ENCODE measurements at regions not wholly inside any gene's neighbourhood (a gene's known extent, or its start where the extent isn't known, plus 50 kb on each side); places are given as distances from the start of the nearest gene placed in this dataset.

DNA sequence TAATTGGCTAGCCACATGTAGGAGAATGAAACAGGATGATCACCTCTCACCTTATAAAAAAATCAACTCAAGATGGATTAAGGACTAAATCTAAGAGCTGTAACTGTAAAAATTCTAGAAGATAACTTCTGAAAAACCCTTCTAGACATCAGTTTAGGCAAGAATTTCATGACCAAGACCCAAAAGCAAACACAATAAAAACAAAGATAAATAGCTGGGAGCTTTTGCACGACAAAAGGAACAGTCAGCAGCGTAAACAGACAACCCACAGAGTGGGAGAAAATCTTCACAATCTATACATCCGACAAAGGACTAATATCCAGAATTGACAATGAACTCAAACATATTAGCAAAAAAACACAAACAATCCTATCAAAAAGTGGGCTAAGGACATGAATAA is 316.3 kb downstream of the METTL4 start:
- H4K8ac ChIP-seq (ENCODE audit: low read depth, low read length) = no peak overlapping the region
- H3K79me1 ChIP-seq (ENCODE audit: low read depth, low read length) = no peaks in the 10 kb centered on the region
- DNase-seq (ENCODE audit: low spot score) = no peak
- H2BK120ac ChIP-seq (ENCODE audit: low read depth, low read length) = no peak overlapping the region
- no peaks in the 10 kb centered on the region for H3K27me3 ChIP-seq (ENCODE audit: control insufficient read depth in 3 of 3, insufficient read depth in 3 of 3, low read depth in 1 of 3, low read length in 3 of 3)
- no peak overlapping the region for H2BK5ac ChIP-seq (ENCODE audit: low read length)
- H3K36me3 ChIP-seq (replicated peaks in 1 of 2; ENCODE audit: control insufficient read depth in 2 of 2, insufficient read depth in 2 of 2, low read length in 2 of 2) = no peaks in the 10 kb centered on the region
- H2BK12ac ChIP-seq (ENCODE audit: low read length) = no peak overlapping the region
- no peak overlapping the region for H2BK15ac ChIP-seq (ENCODE audit: low read length)
- no peak overlapping the region for H4K91ac ChIP-seq (ENCODE audit: low read depth, low read length, poor library complexity)
- H3K9me3 ChIP-seq (replicated peaks in 1 of 2; ENCODE audit: control insufficient read depth in 2 of 2, insufficient read depth in 1 of 2, low read depth in 1 of 2, low read length in 2 of 2) = no peaks in the 10 kb centered on the region
- H3K9ac ChIP-seq (ENCODE audit: low read depth, low read length, poor library complexity) = no peak overlapping the region
- H3K4me2 ChIP-seq (ENCODE audit: insufficient read depth, low read length, poor library complexity, severe bottlenecking) = no peak overlapping the region
- H3K23ac ChIP-seq (ENCODE audit: low read depth, low read length, poor library complexity) = no peak overlapping the region
- H2AFZ ChIP-seq (ENCODE audit: low read length) = no peak overlapping the region
- no peak overlapping the region for H3K18ac ChIP-seq (ENCODE audit: low read length)
- H3K27ac ChIP-seq (replicated peaks; ENCODE audit: low read length) = no peak overlapping the region
- H2AK5ac ChIP-seq (ENCODE audit: low read depth, low read length) = no peak overlapping the region
- H3K4me3 ChIP-seq (ENCODE audit: low read length in 2 of 2) = no peak overlapping the region
- no peak overlapping the region for H3K4ac ChIP-seq (ENCODE audit: low read length)
- no peaks in the 10 kb centered on the region for H3K4me1 ChIP-seq (ENCODE audit: control insufficient read depth in 2 of 2, insufficient read depth in 1 of 2, low read depth in 1 of 2, low read length in 2 of 2)
- WGBS, 2 donors (ENCODE audit: extremely low coverage in 2 of 2, insufficient read length in 2 of 2, insufficient replicate concordance in 1 of 2) = no CpG with 5 or more reads among the region's 3 CpGs
- no peak overlapping the region for H3K14ac ChIP-seq (ENCODE audit: low read length)

DNA sequence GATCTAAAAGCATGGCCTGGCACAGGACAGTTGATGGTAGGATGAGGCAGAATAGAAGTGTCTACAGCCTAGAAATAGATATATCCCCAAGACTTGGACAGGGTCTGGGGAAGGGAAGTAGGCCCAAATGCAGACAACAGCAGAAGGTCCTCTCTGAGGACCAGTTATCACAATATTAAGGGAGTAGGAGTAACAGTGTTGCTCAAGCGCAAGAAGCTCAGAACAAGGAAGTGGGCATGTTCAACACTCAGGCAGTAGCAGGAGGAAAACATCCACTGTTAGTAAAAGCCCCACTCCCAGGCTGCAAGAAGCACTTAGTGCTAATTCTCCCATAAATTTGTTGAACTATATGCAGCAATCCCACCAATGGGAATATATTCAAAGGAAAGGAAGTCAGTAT is 314.7 kb downstream of the METTL4 start:
- no peak overlapping the region for H2AFZ ChIP-seq (ENCODE audit: low read length)
- H3K4me2 ChIP-seq (ENCODE audit: insufficient read depth, low read length, poor library complexity, severe bottlenecking) = no peak overlapping the region
- H3K4ac ChIP-seq (ENCODE audit: low read length) = no peak overlapping the region
- no peak overlapping the region for H3K18ac ChIP-seq (ENCODE audit: low read length)
- no peaks in the 10 kb centered on the region for H3K9me3 ChIP-seq (replicated peaks in 1 of 2; ENCODE audit: control insufficient read depth in 2 of 2, insufficient read depth in 1 of 2, low read depth in 1 of 2, low read length in 2 of 2)
- no peak overlapping the region for H3K9ac ChIP-seq (ENCODE audit: low read depth, low read length, poor library complexity)
- no peaks in the 10 kb centered on the region for H3K36me3 ChIP-seq (replicated peaks in 1 of 2; ENCODE audit: control insufficient read depth in 2 of 2, insufficient read depth in 2 of 2, low read length in 2 of 2)
- no peak overlapping the region for H3K4me3 ChIP-seq (ENCODE audit: low read length in 2 of 2)
- no peak overlapping the region for H2BK5ac ChIP-seq (ENCODE audit: low read length)
- H3K27me3 ChIP-seq (ENCODE audit: control insufficient read depth in 3 of 3, insufficient read depth in 3 of 3, low read depth in 1 of 3, low read length in 3 of 3) = no peaks in the 10 kb centered on the region
- no peaks in the 10 kb centered on the region for H3K79me1 ChIP-seq (ENCODE audit: low read depth, low read length)
- no peaks in the 10 kb centered on the region for H3K4me1 ChIP-seq (ENCODE audit: control insufficient read depth in 2 of 2, insufficient read depth in 1 of 2, low read depth in 1 of 2, low read length in 2 of 2)
- no peak overlapping the region for H4K8ac ChIP-seq (ENCODE audit: low read depth, low read length)
- H4K91ac ChIP-seq (ENCODE audit: low read depth, low read length, poor library complexity) = no peak overlapping the region
- H3K27ac ChIP-seq (replicated peaks; ENCODE audit: low read length) = no peak overlapping the region
- H2BK12ac ChIP-seq (ENCODE audit: low read length) = no peak overlapping the region
- H3K14ac ChIP-seq (ENCODE audit: low read length) = no peak overlapping the region
- no peak overlapping the region for H2AK5ac ChIP-seq (ENCODE audit: low read depth, low read length)
- no peak overlapping the region for H2BK15ac ChIP-seq (ENCODE audit: low read length)
- no CpG with 5 or more reads among the region's 1 CpG for WGBS, 2 donors (ENCODE audit: extremely low coverage in 2 of 2, insufficient read length in 2 of 2, insufficient replicate concordance in 1 of 2)
- DNase-seq (ENCODE audit: low spot score) = no peak
- no peak overlapping the region for H2BK120ac ChIP-seq (ENCODE audit: low read depth, low read length)
- no peak overlapping the region for H3K23ac ChIP-seq (ENCODE audit: low read depth, low read length, poor library complexity)

DNA sequence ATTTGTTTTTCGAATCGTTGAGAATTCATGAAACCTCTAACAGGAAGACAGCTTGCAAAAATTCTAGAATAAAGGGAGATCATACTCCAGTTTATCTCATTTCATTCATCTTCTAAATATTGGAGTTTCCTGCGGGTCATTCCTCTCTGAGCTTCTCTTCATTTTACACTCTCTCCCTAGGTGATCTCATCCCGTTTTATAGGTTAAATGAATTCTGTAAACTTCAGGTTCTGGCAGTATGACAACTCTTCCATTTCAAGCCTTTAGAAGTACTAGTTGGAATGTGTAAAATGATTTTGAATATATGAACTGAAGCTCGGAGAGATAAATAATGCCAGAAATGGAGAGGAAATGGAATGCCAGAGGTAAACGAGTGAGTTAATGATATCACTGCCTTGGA is 312.4 kb downstream of the METTL4 start:
- H2BK15ac ChIP-seq (ENCODE audit: low read length) = no peak overlapping the region
- H3K14ac ChIP-seq (ENCODE audit: low read length) = no peak overlapping the region
- no peak overlapping the region for H3K4ac ChIP-seq (ENCODE audit: low read length)
- H3K36me3 ChIP-seq (replicated peaks in 1 of 2; ENCODE audit: control insufficient read depth in 2 of 2, insufficient read depth in 2 of 2, low read length in 2 of 2) = no peaks in the 10 kb centered on the region
- no peak overlapping the region for H2AK5ac ChIP-seq (ENCODE audit: low read depth, low read length)
- H3K18ac ChIP-seq (ENCODE audit: low read length) = no peak overlapping the region
- H2BK120ac ChIP-seq (ENCODE audit: low read depth, low read length) = no peak overlapping the region
- H2BK12ac ChIP-seq (ENCODE audit: low read length) = no peak overlapping the region
- no peaks in the 10 kb centered on the region for H3K9me3 ChIP-seq (replicated peaks in 1 of 2; ENCODE audit: control insufficient read depth in 2 of 2, insufficient read depth in 1 of 2, low read depth in 1 of 2, low read length in 2 of 2)
- no peaks in the 10 kb centered on the region for H3K79me1 ChIP-seq (ENCODE audit: low read depth, low read length)
- no peak for DNase-seq (ENCODE audit: low spot score)
- WGBS, 2 donors (ENCODE audit: extremely low coverage in 2 of 2, insufficient read length in 2 of 2, insufficient replicate concordance in 1 of 2) = no CpG with 5 or more reads among the region's 6 CpGs
- H3K4me1 ChIP-seq (ENCODE audit: control insufficient read depth in 2 of 2, insufficient read depth in 1 of 2, low read depth in 1 of 2, low read length in 2 of 2) = no peaks in the 10 kb centered on the region
- H3K27me3 ChIP-seq (ENCODE audit: control insufficient read depth in 3 of 3, insufficient read depth in 3 of 3, low read depth in 1 of 3, low read length in 3 of 3) = no peaks in the 10 kb centered on the region
- H3K27ac ChIP-seq (replicated peaks; ENCODE audit: low read length) = no peak overlapping the region
- H4K91ac ChIP-seq (ENCODE audit: low read depth, low read length, poor library complexity) = no peak overlapping the region
- no peak overlapping the region for H3K4me3 ChIP-seq (ENCODE audit: low read length in 2 of 2)
- H2AFZ ChIP-seq (ENCODE audit: low read length) = no peak overlapping the region
- no peak overlapping the region for H4K8ac ChIP-seq (ENCODE audit: low read depth, low read length)
- no peak overlapping the region for H3K4me2 ChIP-seq (ENCODE audit: insufficient read depth, low read length, poor library complexity, severe bottlenecking)
- no peak overlapping the region for H2BK5ac ChIP-seq (ENCODE audit: low read length)
- H3K9ac ChIP-seq (ENCODE audit: low read depth, low read length, poor library complexity) = no peak overlapping the region
- H3K23ac ChIP-seq (ENCODE audit: low read depth, low read length, poor library complexity) = no peak overlapping the region

DNA sequence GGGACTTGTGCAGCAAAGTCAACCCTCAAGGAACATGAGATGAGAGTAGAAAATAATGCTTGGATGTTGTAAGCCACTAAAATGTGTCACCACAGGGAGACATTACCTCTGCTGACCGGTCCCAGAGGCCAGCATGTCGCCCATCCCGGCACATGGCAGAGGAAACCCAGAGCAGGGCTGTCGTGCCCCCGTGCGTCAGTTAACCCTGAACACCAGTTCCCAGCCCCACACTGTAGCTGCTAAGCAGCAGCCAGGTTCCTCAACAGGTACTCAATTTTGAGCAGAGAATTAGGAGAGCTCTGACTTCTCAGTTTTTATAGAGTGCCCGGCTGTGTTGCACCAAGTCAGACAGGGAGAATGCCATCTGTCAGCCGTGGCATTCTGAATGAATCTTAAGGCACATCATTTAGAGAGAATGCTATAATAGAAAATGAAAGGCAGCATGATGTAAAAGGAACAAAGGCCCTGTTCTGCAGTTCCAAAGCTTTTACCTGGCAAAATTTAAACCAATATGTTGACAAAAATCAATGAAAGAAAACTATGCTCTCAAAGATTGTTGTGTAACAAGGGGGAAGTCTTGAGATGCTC is 307.9 kb downstream of the METTL4 start:
- Histone ChIP-seq H3K23ac (ENCODE audit: low read depth, low read length, poor library complexity) (no peak overlapping the region), H3K4me2 (ENCODE audit: insufficient read depth, low read length, poor library complexity, severe bottlenecking) (no peak overlapping the region), H2AFZ (ENCODE audit: low read length) (no peak overlapping the region), H3K4me1 (ENCODE audit: control insufficient read depth in 2 of 2, insufficient read depth in 1 of 2, low read depth in 1 of 2, low read length in 2 of 2) (no peaks in the 10 kb centered on the region), H3K79me1 (ENCODE audit: low read depth, low read length) (no peaks in the 10 kb centered on the region), H3K4me3 (ENCODE audit: low read length in 2 of 2) (no peak overlapping the region), H2BK12ac (ENCODE audit: low read length) (no peak overlapping the region), H3K14ac (ENCODE audit: low read length) (no peak overlapping the region), H2BK5ac (ENCODE audit: low read length) (no peak overlapping the region), H4K8ac (ENCODE audit: low read depth, low read length) (no peak overlapping the region), H2AK5ac (ENCODE audit: low read depth, low read length) (no peak overlapping the region), H3K4ac (ENCODE audit: low read length) (no peak overlapping the region), H3K27me3 (ENCODE audit: control insufficient read depth in 3 of 3, insufficient read depth in 3 of 3, low read depth in 1 of 3, low read length in 3 of 3) (no peaks in the 10 kb centered on the region), H4K91ac (ENCODE audit: low read depth, low read length, poor library complexity) (no peak overlapping the region), H3K18ac (ENCODE audit: low read length) (no peak overlapping the region), H3K27ac (replicated peaks; ENCODE audit: low read length) (no peak overlapping the region), H3K36me3 (replicated peaks in 1 of 2; ENCODE audit: control insufficient read depth in 2 of 2, insufficient read depth in 2 of 2, low read length in 2 of 2) (no peaks in the 10 kb centered on the region), H2BK120ac (ENCODE audit: low read depth, low read length) (no peak overlapping the region), H2BK15ac (ENCODE audit: low read length) (no peak overlapping the region), H3K9me3 (replicated peaks in 1 of 2; ENCODE audit: control insufficient read depth in 2 of 2, insufficient read depth in 1 of 2, low read depth in 1 of 2, low read length in 2 of 2) (no peaks in the 10 kb centered on the region), H3K9ac (ENCODE audit: low read depth, low read length, poor library complexity) (no peak overlapping the region)
- WGBS, 2 donors (ENCODE audit: extremely low coverage in 2 of 2, insufficient read length in 2 of 2, insufficient replicate concordance in 1 of 2) = no CpG with 5 or more reads among the region's 8 CpGs
- DNase-seq (ENCODE audit: low spot score) = no peak
